ENCODE measurements at regions not wholly inside any gene's neighbourhood (a gene's known extent, or its start where the extent isn't known, plus 50 kb on each side); places are given as distances from the start of the nearest gene placed in this dataset.

GRCh38 chr10:9228771-9229170 lies 1174.3 kb downstream of the GATA3 start:
- in situ Hi-C loops (cut with MboI; ENCODE audit: low sequenced_read_pairs, unreplicated experiment) = no loop called here
- TF ChIP-seq, protein P1, sequence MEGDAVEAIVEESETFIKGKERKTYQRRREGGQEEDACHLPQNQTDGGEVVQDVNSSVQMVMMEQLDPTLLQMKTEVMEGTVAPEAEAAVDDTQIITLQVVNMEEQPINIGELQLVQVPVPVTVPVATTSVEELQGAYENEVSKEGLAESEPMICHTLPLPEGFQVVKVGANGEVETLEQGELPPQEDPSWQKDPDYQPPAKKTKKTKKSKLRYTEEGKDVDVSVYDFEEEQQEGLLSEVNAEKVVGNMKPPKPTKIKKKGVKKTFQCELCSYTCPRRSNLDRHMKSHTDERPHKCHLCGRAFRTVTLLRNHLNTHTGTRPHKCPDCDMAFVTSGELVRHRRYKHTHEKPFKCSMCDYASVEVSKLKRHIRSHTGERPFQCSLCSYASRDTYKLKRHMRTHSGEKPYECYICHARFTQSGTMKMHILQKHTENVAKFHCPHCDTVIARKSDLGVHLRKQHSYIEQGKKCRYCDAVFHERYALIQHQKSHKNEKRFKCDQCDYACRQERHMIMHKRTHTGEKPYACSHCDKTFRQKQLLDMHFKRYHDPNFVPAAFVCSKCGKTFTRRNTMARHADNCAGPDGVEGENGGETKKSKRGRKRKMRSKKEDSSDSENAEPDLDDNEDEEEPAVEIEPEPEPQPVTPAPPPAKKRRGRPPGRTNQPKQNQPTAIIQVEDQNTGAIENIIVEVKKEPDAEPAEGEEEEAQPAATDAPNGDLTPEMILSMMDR (IDR thresholded peaks at IDR 0.05; ENCODE audit: borderline replicate concordance, control extremely low read depth, extremely low read depth, insufficient read depth, missing control alignments) = no peak
- no peak for DNase-seq (ENCODE audit: low spot score)

GRCh38 chr10:9229702-9230244 lies 1175.3 kb downstream of the GATA3 start:
- no peak for DNase-seq (ENCODE audit: low spot score)
- TF ChIP-seq, protein P1 (IDR thresholded peaks at IDR 0.05; ENCODE audit: borderline replicate concordance, control extremely low read depth, extremely low read depth, insufficient read depth, missing control alignments) = no peak
- in situ Hi-C loops (cut with MboI; ENCODE audit: low sequenced_read_pairs, unreplicated experiment) = no loop called here

- TF ChIP-seq, protein P1 (IDR thresholded peaks at IDR 0.05; ENCODE audit: borderline replicate concordance, control extremely low read depth, extremely low read depth, insufficient read depth, missing control alignments) = no peak
- no peak for DNase-seq (ENCODE audit: low spot score)
- in situ Hi-C loops (cut with MboI; ENCODE audit: low sequenced_read_pairs, unreplicated experiment) = no loop called here
Measured at GRCh38 chr10:9230625-9231024, 1176.1 kb downstream of the GATA3 start.

- in situ Hi-C loops (cut with MboI; ENCODE audit: low sequenced_read_pairs, unreplicated experiment) = no loop called here
- no peak for DNase-seq (ENCODE audit: low spot score)
- TF ChIP-seq, protein P1 (IDR thresholded peaks at IDR 0.05; ENCODE audit: borderline replicate concordance, control extremely low read depth, extremely low read depth, insufficient read depth, missing control alignments) = no peak
Measured at GRCh38 chr10:9234191-9234590, 1179.7 kb downstream of the GATA3 start.

GRCh38 chr10:9238041-9238440 lies 1183.6 kb downstream of the GATA3 start:
- TF ChIP-seq, protein P1 (IDR thresholded peaks at IDR 0.05; ENCODE audit: borderline replicate concordance, control extremely low read depth, extremely low read depth, insufficient read depth, missing control alignments) = no peak
- DNase-seq (ENCODE audit: low spot score) = no peak
- in situ Hi-C loops (cut with MboI; ENCODE audit: low sequenced_read_pairs, unreplicated experiment) = no loop called here

- in situ Hi-C loops (cut with MboI; ENCODE audit: low sequenced_read_pairs, unreplicated experiment) = no loop called here
- TF ChIP-seq, protein P1 (IDR thresholded peaks at IDR 0.05; ENCODE audit: borderline replicate concordance, control extremely low read depth, extremely low read depth, insufficient read depth, missing control alignments) = no peak
Measured at GRCh38 chr10:9239298-9239697, 1184.8 kb downstream of the GATA3 start.

More at GRCh38 chr10:9239298-9239697, 1184.8 kb downstream of the GATA3 start:
- DNase-seq (ENCODE audit: low spot score) = no peak
